HG02852 (cell line): ENCODE measurements at regions not wholly inside any gene's neighbourhood (a gene's known extent, or its start where the extent isn't known, plus 50 kb on each side); places are given as distances from the start of the nearest gene placed in this dataset.
A peak's percentile ranks its signal among the peaks of the same experiment; 100 is the strongest.
"Not testable (repeated sequence)": the region's sequence is repeated elsewhere in the genome, so short reads cannot be mapped to it uniquely, and the experiment has no call there.

Experiments used
- ATAC-seq: cut with Tn5 transposase; IDR thresholded peaks from one replicate; pipeline ENCODE4 v1.9.1; 2021; ENCODE audit warnings: mild to moderate bottlenecking, moderate library complexity; ENCODE audit not compliant: unreplicated experiment

DNA sequence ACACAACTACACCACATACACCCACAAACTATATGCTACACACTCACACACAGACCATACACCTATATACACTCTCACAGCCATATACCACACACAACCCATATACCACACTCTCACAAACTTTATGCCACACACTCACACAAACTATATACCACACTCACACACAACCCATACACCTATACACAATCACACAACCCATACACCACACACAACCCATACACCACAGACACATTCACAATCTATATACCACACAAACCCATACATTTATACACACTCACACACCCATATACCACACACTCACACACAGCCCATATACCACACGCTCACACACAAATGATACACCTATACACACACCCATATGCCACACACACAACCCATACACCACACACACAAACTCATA, 163.3 kb downstream of the TMEM121 start:
- ATAC-seq = no peak

GRCh38 chr14:105690671-105691070, 164.3 kb downstream of the TMEM121 start:
- no peak for ATAC-seq

DNA sequence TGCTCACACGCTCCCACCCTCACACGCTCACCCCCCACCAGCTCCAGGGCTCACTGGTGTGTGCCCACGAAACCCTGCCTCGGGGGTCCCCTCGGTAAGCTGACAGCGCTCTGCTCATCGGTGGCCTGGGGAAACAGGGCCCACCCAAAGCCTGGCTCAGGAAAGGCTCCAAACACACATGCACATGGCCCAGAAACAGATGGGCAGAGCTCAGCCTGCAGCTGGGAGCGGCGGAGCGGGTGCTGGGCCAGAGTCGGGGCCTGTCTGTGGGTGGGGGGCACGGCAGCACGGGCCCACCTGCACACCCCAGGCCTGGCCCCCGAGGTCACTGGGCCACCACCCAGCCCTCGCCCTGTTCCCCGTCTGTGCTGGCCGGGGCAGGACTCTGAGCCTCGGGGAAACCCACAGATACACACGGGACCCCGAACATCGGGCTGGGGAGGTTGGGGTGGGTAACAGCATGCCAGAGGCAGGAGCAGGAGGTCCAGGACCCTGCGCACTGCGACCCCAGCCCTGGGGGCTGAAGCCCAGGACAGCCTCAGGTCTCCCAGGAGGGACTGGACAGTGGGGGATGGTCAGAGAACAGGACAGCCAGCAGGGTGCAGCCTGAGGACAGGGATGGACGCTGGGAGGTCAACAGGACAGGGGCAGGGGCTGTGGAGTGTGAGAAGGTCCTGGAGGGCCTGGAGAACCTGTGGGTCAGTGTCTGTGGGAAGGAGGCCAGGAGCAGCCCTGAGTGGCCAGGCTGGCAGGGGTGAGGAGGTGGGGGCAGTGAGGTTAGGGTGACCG, 165.1 kb downstream of the TMEM121 start:
- not testable (repeated sequence) for ATAC-seq

GRCh38 chr14:105692110-105692685, 165.8 kb downstream of the TMEM121 start:
- ATAC-seq = not testable (repeated sequence)

GRCh38 chr14:105694961-105695360, 168.6 kb downstream of the TMEM121 start:
- no peak for ATAC-seq

DNA sequence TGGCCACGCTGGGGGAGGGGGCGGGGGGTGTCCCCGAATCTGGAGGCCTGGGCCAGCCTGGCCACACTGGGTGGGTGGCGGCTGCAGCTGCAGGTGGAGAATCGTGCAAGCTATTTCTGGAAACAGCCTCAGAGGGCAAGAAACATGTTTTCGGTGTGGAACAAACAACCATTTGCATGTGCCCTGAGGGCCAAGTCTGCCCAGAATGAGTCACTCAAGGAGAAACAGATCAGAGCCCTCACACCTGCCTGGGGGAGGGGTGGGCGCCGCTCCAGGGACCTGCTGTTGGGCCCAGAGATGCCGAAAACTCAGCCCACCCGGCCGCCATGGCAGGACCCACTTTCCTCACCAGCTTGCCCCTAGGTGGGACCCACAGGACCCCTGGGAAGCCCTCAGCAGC, 170.0 kb downstream of the TMEM121 start:
- peak; percentile 50 for ATAC-seq

DNA sequence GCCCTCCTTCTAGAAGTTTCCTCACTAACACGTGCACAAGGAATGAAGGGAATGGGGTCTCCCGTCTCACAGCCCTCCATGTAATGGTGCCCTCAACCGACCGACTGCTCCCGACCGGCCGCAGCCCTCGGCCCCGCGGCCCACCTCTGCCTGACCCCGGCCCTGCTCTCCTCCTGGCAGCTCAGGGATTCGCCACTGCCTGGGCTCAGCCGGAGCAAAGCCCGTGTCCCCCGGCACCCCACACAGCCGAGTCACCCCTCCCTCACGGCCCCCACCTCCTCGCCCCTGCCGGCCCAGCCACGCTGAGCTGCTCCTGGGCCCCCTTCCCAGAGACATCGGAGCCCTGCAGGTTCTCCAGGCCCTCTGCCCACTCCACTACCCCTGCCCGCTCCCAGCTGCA, 171.0 kb downstream of the TMEM121 start:
- ATAC-seq = not testable (repeated sequence)

DNA sequence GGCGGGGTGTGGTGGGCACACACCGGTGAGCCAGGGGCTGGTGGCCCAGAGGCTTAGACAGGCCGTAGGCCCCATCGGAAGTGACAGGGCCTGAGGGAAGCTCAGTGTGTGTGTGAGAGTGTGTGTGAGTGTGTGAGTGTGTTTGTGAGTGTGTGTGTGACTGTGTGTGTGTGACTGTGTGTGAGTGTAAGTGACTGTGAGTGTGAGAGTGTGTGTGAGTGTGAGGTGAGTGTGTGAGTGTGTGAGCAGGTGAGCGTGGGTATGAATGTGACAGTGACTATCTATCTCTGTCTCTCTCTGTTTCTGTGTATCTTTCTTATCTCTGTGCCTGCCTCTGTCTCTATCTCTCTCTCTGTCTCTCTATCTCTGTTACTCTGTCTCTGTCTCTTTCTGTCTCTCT, 171.6 kb downstream of the TMEM121 start:
- not testable (repeated sequence) for ATAC-seq

DNA sequence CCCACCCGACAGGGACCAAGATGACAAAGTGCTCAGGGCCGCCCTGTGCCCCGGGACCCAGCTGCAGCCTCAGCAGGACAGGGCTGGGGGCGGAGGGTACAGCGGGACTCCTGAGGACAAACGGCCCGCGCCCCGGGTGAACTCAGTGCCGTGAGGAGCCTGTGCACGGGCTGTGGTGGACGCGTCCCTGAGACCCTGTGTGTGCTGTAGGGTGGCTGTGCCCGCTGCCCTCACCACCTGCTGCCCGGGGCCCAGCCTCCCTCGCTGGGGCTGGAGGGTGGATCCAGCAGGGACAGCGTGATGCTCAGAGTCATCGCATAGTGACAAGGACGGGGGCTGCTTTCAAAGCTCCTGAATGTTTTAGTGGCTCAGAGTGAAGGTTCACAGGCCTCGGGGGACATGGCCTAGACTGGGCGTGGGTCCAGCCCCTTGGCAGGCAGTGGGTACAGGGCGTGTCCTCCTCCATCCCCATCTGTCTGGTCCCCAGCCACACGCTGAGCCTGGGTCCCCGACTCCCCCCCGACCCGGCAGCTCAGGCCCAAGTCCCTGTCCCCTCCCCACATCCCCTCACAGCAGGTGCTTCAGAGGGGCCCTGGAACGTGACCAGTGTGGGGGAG, 172.7 kb downstream of the TMEM121 start:
- ATAC-seq = not testable (repeated sequence)

- not testable (repeated sequence) for ATAC-seq
Measured at GRCh38 chr14:105699706-105700105, 173.3 kb downstream of the TMEM121 start.

GRCh38 chr14:105700146-105700545, 173.8 kb downstream of the TMEM121 start:
- not testable (repeated sequence) for ATAC-seq

- ATAC-seq = peak; percentile 38
Measured at GRCh38 chr14:105700622-105701288, 174.4 kb downstream of the TMEM121 start.

GRCh38 chr14:105701456-105702274, 175.3 kb downstream of the TMEM121 start:
- no peak for ATAC-seq

GRCh38 chr14:105702275-105702817, 176.0 kb downstream of the TMEM121 start:
- ATAC-seq = no peak

DNA sequence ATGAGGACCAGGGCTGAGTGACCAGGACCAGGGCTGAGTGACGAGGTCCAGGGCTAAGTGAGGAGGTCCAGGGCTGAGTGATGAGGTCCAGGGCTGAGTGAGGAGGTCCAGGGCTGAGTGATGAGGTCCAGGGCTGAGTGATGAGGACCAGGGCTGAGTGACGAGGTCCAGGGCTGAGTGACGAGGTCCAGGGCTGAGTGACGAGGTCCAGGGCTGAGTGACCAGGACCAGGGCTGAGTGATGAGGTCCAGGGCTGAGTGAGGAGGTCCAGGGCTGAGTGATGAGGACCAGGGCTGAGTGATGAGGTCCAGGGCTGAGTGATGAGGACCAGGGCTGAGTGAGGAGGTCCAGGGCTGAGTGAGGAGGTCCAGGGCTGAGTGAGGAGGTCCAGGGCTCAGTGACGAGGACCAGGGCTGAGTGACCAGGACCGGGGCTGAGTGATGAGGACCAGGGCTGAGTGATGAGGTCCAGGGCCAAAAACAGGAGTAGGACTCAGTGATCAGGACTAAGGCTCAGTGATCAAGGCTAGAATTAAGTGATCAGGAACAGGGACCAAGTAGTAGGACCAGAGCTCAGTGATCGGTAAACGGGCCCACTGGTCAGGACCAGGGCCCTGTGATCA, 176.8 kb downstream of the TMEM121 start:
- not testable (repeated sequence) for ATAC-seq

DNA sequence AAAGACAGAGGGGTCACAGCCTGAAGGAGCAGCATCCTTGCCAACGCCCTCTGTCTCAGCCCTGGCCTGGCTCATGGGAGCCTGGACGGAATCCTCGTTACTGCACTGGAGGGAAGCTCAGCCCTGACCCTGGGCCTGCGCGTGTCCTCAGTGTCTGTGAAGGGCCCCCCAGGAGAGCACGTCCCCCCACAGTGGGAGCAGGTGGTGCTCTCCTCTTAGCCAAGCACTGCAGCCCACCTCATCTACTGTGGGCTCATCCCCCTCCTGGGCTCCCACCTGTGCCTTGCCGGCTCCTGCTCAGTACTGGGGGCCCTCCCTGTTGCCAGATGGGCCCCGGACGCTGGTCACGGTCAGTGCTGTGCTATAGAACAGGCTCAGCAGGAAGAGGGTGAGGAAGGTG, 177.7 kb downstream of the TMEM121 start:
- ATAC-seq = not testable (repeated sequence)

- not testable (repeated sequence) for ATAC-seq
Measured at GRCh38 chr14:105704492-105704891, 178.1 kb downstream of the TMEM121 start.

DNA sequence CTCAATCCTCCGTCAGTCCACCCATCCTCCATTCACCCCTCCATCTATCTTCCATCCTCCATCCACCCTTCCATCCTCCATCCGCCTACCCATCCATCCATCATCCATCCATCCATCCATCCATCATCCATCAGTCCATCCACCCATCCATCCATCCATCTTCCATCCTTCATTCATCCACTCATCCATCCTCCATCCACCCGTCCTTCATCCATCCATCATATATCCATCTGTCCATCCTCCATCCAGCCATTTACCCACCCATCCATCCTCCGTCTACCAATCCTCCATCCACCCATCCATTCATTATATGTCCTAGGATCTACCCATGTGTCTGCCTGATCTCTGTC, 179.1 kb downstream of the TMEM121 start:
- not testable (repeated sequence) for ATAC-seq

- peak; percentile 34 for ATAC-seq
Measured at GRCh38 chr14:105705862-105706700, 179.7 kb downstream of the TMEM121 start.
